H1 (cell line): ENCODE measurements at regions not wholly inside any gene's neighbourhood (a gene's known extent, or its start where the extent isn't known, plus 50 kb on each side); places are given as distances from the start of the nearest gene placed in this dataset.

ENCODE experiments used
- CTCF ChIA-PET: fragments of 300-600 bp; sonication (Branson Sonifier 250); formaldehyde crosslinking; loops from one replicate; lab custom pipeline; 2021; ENCODE audit not compliant: partially characterized antibody; lab: Charles Lee
- POLR2A ChIA-PET: fragments of 300-600 bp; sonication (Branson Sonifier 250); formaldehyde crosslinking; loops from one replicate; lab custom pipeline; 2021; ENCODE audit warnings: inconsistent platforms; ENCODE audit not compliant: partially characterized antibody; lab: Charles Lee
- DNase-seq, 2 experiments: peaks; one replicate each; pipeline versions ENCODE4 v3.0.0 to v3.0.0-alpha.2; 2010 to 2022; ENCODE audit warnings: low spot score in 2 of 2, low read depth in 1 of 2, mixed read lengths in 1 of 2
- FAIRE-seq: peaks from 2 replicates; lab custom pipeline; 2011; peaks lifted over from hg19 to GRCh38; lab: Jason Lieb, UNC
- H2AFZ ChIP-seq: 2 replicates; pipeline ENCODE4 v1.8.1; 2012; ENCODE audit warnings: low read length, inconsistent platforms
- H2AK5ac ChIP-seq: 2 replicates; pipeline ENCODE4 v1.6.1; 2013; ENCODE audit warnings: low read depth, low read length
- H2BK120ac ChIP-seq: replicated peaks from 2 replicates; pipeline ENCODE3; 2013; ENCODE audit warnings: low read depth, low read length, inconsistent platforms
- H2BK12ac ChIP-seq: 2 replicates; pipeline ENCODE4 v1.6.1; 2013; ENCODE audit warnings: low read depth, low read length
- H2BK15ac ChIP-seq: 2 replicates; pipeline ENCODE4 v1.6.1; 2013; ENCODE audit warnings: low read length
- H2BK20ac ChIP-seq: 2 replicates; pipeline ENCODE4 v1.6.1; 2013; ENCODE audit warnings: low read length
- H2BK5ac ChIP-seq: 2 replicates; pipeline ENCODE4 v1.6.1; 2013; ENCODE audit warnings: low read depth, low read length
- H3K14ac ChIP-seq: 2 replicates; pipeline ENCODE4 v1.6.1; 2013; ENCODE audit warnings: inconsistent platforms; ENCODE audit not compliant: insufficient read length
- H3K18ac ChIP-seq: 2 replicates; pipeline ENCODE4 v1.6.1; 2013; ENCODE audit warnings: low read length; ENCODE audit errors: extremely low read depth
- H3K23ac ChIP-seq: 2 replicates; pipeline ENCODE4 v1.6.1; 2013; ENCODE audit warnings: inconsistent platforms; ENCODE audit not compliant: insufficient read length
- H3K23me2 ChIP-seq: 2 replicates; pipeline ENCODE4 v1.6.1; 2013; ENCODE audit warnings: low read depth, low read length
- H3K27ac ChIP-seq: 2 replicates; pipeline ENCODE4 v1.6.1; 2011; ENCODE audit warnings: low read depth, low read length, inconsistent platforms
- H3K27me3 ChIP-seq, 4 experiments: replicated peaks in 1 of 4; 1 replicate in 1 of 4; 2 replicates in 3 of 4; pipeline versions ENCODE4 v1.6.1 to v1.8.1; 2011 to 2013; ENCODE audit warnings: low read length in 3 of 4, mild to moderate bottlenecking in 3 of 4, inconsistent platforms in 2 of 4, mixed read lengths in 2 of 4, moderate library complexity in 1 of 4; ENCODE audit not compliant: control insufficient read depth in 3 of 4, insufficient read depth in 3 of 4; ENCODE audit errors: extremely low read depth in 1 of 4
- H3K36me3 ChIP-seq, 4 experiments: 2 replicates each; pipeline versions ENCODE4 v1.6.1 to v1.8.1; 2011 to 2013; ENCODE audit warnings: mild to moderate bottlenecking in 4 of 4, low read length in 3 of 4, moderate library complexity in 2 of 4, control low read depth in 1 of 4, inconsistent platforms in 1 of 4; ENCODE audit not compliant: insufficient read depth in 4 of 4, control insufficient read depth in 2 of 4
- H3K4ac ChIP-seq: replicated peaks from 2 replicates; pipeline ENCODE3; 2013; ENCODE audit warnings: low read length, low read depth, mixed read lengths, inconsistent platforms; ENCODE audit not compliant: insufficient read length
- H3K4me1 ChIP-seq, 4 experiments: replicated peaks in 1 of 4; 1 replicate in 1 of 4; 2 replicates in 3 of 4; pipeline versions ENCODE4 v1.6.1 to v1.8.1; 2011 to 2013; ENCODE audit warnings: low read length in 3 of 4, inconsistent platforms in 2 of 4, mixed read lengths in 1 of 4; ENCODE audit not compliant: insufficient read depth in 4 of 4, control insufficient read depth in 3 of 4
- H3K4me2 ChIP-seq, 2 experiments: 2 replicates each; pipeline versions ENCODE4 v1.6.1 to v1.8.1; 2011 to 2013; ENCODE audit warnings: low read depth in 2 of 2, low read length in 2 of 2, control low read depth in 1 of 2, inconsistent platforms in 1 of 2, mild to moderate bottlenecking in 1 of 2; ENCODE audit not compliant: insufficient read depth in 1 of 2
- H3K4me3 ChIP-seq, 4 experiments: fragments of 200-600, 300-600 bp in 1 of 4; sonication (generic), shearing (Covaris generic), sonication (Bioruptor Twin) in 1 of 4; 2 replicates each; pipeline versions ENCODE4 v1.5.1 to v1.8.1; 2011 to 2016; ENCODE audit warnings: low read length in 4 of 4, low read depth in 3 of 4, control low read depth in 2 of 4, inconsistent platforms in 2 of 4, mild to moderate bottlenecking in 2 of 4, mixed read lengths in 1 of 4, moderate library complexity in 1 of 4; ENCODE audit not compliant: insufficient read depth in 2 of 4; ENCODE audit errors: extremely low read depth in 1 of 4
- H3K56ac ChIP-seq: replicated peaks from 2 replicates; pipeline ENCODE3; 2013; ENCODE audit warnings: low read depth, mild to moderate bottlenecking, mixed read lengths, low read length, inconsistent platforms; ENCODE audit not compliant: insufficient read length
- H3K79me1 ChIP-seq: 2 replicates; pipeline ENCODE4 v1.6.1; 2013; ENCODE audit warnings: low read depth, low read length, control low read depth
- H3K79me2 ChIP-seq, 2 experiments: 2 replicates each; pipeline versions ENCODE4 v1.6.1 to v1.8.1; 2012 to 2013; ENCODE audit warnings: low read length in 2 of 2, mild to moderate bottlenecking in 2 of 2, inconsistent platforms in 1 of 2; ENCODE audit not compliant: insufficient read depth in 2 of 2, control insufficient read depth in 1 of 2
- H3K9ac ChIP-seq, 4 experiments: replicated peaks in 1 of 4; 1 replicate in 1 of 4; 2 replicates in 3 of 4; pipeline versions ENCODE4 v1.6.1 to v1.8.1; 2011 to 2013; ENCODE audit warnings: low read depth in 3 of 4, low read length in 3 of 4, control low read depth in 2 of 4, mild to moderate bottlenecking in 2 of 4, moderate library complexity in 2 of 4, inconsistent platforms in 1 of 4; ENCODE audit errors: extremely low read depth in 1 of 4
- H3K9me3 ChIP-seq, 2 experiments: 2 replicates each; pipeline versions ENCODE4 v1.6.1 to v1.8.1; 2012 to 2013; ENCODE audit warnings: mild to moderate bottlenecking in 2 of 2, moderate library complexity in 2 of 2, control low read depth in 1 of 2, inconsistent platforms in 1 of 2, low read depth in 1 of 2, low read length in 1 of 2, mixed read lengths in 1 of 2; ENCODE audit not compliant: insufficient read depth in 2 of 2
- H4K20me1 ChIP-seq, 2 experiments: replicated peaks in 1 of 2; 2 replicates each; pipeline versions ENCODE3 to v1.8.1; 2011 to 2013; ENCODE audit warnings: inconsistent platforms in 2 of 2, low read length in 2 of 2, mild to moderate bottlenecking in 1 of 2; ENCODE audit not compliant: insufficient read depth in 2 of 2, control insufficient read depth in 1 of 2
- H4K5ac ChIP-seq: 2 replicates; pipeline ENCODE4 v1.6.1; 2013; ENCODE audit warnings: low read length, low read depth, mixed read lengths, inconsistent platforms; ENCODE audit not compliant: insufficient read length
- H4K8ac ChIP-seq: 2 replicates; pipeline ENCODE4 v1.8.0; 2013; ENCODE audit warnings: mild to moderate bottlenecking, moderate library complexity, low read length, inconsistent platforms; ENCODE audit not compliant: insufficient read depth; ENCODE audit errors: extremely low read depth
- H4K91ac ChIP-seq: replicated peaks from 2 replicates; pipeline ENCODE3; 2013; ENCODE audit warnings: low read length, mixed read lengths, inconsistent platforms; ENCODE audit not compliant: insufficient read length
- GTF2F1 ChIP-seq: IDR thresholded peaks from 2 replicates; pipeline ENCODE4 v1.6.1; 2012; ENCODE audit warnings: low read depth, low read length, improper control_type of control experiment, borderline replicate concordance
- POU5F1 ChIP-seq: IDR thresholded peaks from 2 replicates; pipeline ENCODE4 v1.6.1; 2011; ENCODE audit warnings: low read depth, mild to moderate bottlenecking, low read length, moderate library complexity
- SIRT6 ChIP-seq: IDR thresholded peaks from one replicate; pipeline ENCODE4 v1.7.1; 2012; ENCODE audit warnings: low read length, inconsistent platforms
- SP4 ChIP-seq: IDR thresholded peaks from 2 replicates; pipeline ENCODE4 v1.6.1; 2012; ENCODE audit warnings: low read length, inconsistent platforms
- TCF12 ChIP-seq: IDR thresholded peaks from 2 replicates; pipeline ENCODE4 v1.6.1; 2011; ENCODE audit warnings: low read depth, mild to moderate bottlenecking, low read length
- WGBS, 2 experiments: shearing (Covaris generic) in 1 of 2; methylation state at CpG; one replicate each; pipeline versions ENCODE4 v1.1.6 to v1.1.7; 2013 to 2015; ENCODE audit warnings: low lambda C conversion rate in 2 of 2, mixed read lengths in 2 of 2, inconsistent platforms in 1 of 2, low coverage in 1 of 2, missing lambda C conversion rate in 1 of 2; ENCODE audit not compliant: insufficient replicate concordance in 2 of 2, insufficient coverage in 1 of 2, insufficient read length in 1 of 2; ENCODE audit errors: extremely low coverage in 1 of 2, missing lambda C conversion rate in 1 of 2; 5-methylcytosine and 5-hydroxymethylcytosine counted together

GRCh38 chr5:36766981-36767380 is 109.6 kb upstream of the NIPBL start:
- H2BK12ac ChIP-seq, result no peak overlapping the region
- H3K23me2 ChIP-seq, result no peaks in the 10 kb centered on the region
- H3K27me3 ChIP-seq, result no peaks in the 10 kb centered on the region
- H2BK20ac ChIP-seq, result no peak overlapping the region
- FAIRE-seq (no peak), DNase-seq (no peak)
- no peak overlapping the region for H3K4me3 ChIP-seq
- H3K79me2 ChIP-seq, result no peaks in the 10 kb centered on the region
- peaks cover 0 to 7% of the 10 kb centered on the region in 2 experiments; a peak in 1 of 4 replicates for H3K9me3 ChIP-seq
- no peaks in the 10 kb centered on the region for H3K4me1 ChIP-seq
- no peak overlapping the region for H3K14ac ChIP-seq
- no peak overlapping the region for H2AFZ ChIP-seq
- no peak overlapping the region for H2BK5ac ChIP-seq
- ChIA-PET POLR2A (no interaction called here), CTCF (interaction anchor here (2.5 to 4.7 kb wide), 3 partner anchors 10 to 28 kb away, joined by 16 to 19 read pairs (median 18); no protein-coding TSS in a partner anchor)
- H4K20me1 ChIP-seq, result no peaks in the 10 kb centered on the region
- H3K27ac ChIP-seq, result no peak overlapping the region
- no peak overlapping the region for H4K91ac ChIP-seq
- WGBS, 2 experiments, result 80% methylated on average over 1 of the region's 1 CpG; no CpG with 5 or more reads in 1 of the 2 experiments
- H3K23ac ChIP-seq, result no peak overlapping the region
- no peak overlapping the region for H2BK120ac ChIP-seq
- no peak overlapping the region for H3K9ac ChIP-seq
- no peak overlapping the region for H3K4me2 ChIP-seq
- no peak overlapping the region for H4K5ac ChIP-seq
- no peak overlapping the region for H3K56ac ChIP-seq
- no peaks in the 10 kb centered on the region for H3K79me1 ChIP-seq
- no peak overlapping the region for H4K8ac ChIP-seq
- H2AK5ac ChIP-seq, result no peak overlapping the region
- no peak overlapping the region for H2BK15ac ChIP-seq
- H3K18ac ChIP-seq, result no peak overlapping the region
- H3K4ac ChIP-seq, result no peak overlapping the region
- H3K36me3 ChIP-seq, result no peaks in the 10 kb centered on the region
- no peak for TF ChIP-seq GTF2F1
- no peak for TF ChIP-seq SP4
- TF ChIP-seq POU5F1, result no peak
- TF ChIP-seq SIRT6, result no peak
- no peak for TF ChIP-seq TCF12
